GM13977 (cell line): ENCODE measurements at regions not wholly inside any gene's neighbourhood (a gene's known extent, or its start where the extent isn't known, plus 50 kb on each side); places are given as distances from the start of the nearest gene placed in this dataset.

Source experiments
- DNase-seq: peaks from one replicate; pipeline ENCODE4 v3.0.0; 2012; ENCODE audit warnings: low spot score
- in situ Hi-C: fragments of 300-500 bp; cut with MboI; formaldehyde crosslinking; loops from one replicate; pipeline ENCODE4 v1.12.0; 2022; ENCODE audit warnings: low sequenced_read_pairs, low pct_unique_long_range_greater_than_20kb, mixed read lengths, inconsistent platforms; ENCODE audit not compliant: unreplicated experiment
- TF ChIP-seq, protein P1 (sequence below): IDR thresholded peaks from 2 replicates; pipeline ENCODE4 v1.5.1; 2012; ENCODE audit warnings: mild to moderate bottlenecking, control low read depth; ENCODE audit not compliant: insufficient read depth; ENCODE audit errors: extremely low read depth, missing control alignments

DNA sequence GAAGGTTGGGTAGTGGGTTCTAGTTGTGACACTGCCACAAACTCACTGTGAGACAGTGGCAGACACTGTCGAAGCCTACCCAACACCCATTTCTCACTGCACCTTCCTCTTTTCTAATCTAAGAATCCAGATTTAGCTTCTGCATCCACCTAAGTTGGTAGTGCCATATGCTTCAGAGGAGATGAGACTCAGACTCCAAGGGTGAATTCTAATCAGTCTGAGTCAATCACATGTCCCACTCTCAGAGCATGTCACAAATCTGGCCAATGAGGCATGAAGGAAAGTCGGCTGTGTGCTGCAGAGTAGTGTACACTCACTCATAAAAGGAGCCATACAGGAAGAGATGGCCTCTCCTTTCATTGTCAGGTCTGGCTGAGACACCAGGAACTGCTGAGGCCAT is 102.1 kb upstream of the RAP1B start:
- DNase-seq, result no peak
- TF ChIP-seq, protein P1, sequence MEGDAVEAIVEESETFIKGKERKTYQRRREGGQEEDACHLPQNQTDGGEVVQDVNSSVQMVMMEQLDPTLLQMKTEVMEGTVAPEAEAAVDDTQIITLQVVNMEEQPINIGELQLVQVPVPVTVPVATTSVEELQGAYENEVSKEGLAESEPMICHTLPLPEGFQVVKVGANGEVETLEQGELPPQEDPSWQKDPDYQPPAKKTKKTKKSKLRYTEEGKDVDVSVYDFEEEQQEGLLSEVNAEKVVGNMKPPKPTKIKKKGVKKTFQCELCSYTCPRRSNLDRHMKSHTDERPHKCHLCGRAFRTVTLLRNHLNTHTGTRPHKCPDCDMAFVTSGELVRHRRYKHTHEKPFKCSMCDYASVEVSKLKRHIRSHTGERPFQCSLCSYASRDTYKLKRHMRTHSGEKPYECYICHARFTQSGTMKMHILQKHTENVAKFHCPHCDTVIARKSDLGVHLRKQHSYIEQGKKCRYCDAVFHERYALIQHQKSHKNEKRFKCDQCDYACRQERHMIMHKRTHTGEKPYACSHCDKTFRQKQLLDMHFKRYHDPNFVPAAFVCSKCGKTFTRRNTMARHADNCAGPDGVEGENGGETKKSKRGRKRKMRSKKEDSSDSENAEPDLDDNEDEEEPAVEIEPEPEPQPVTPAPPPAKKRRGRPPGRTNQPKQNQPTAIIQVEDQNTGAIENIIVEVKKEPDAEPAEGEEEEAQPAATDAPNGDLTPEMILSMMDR, result no peak
- in situ Hi-C loops, result no loop called here

DNA sequence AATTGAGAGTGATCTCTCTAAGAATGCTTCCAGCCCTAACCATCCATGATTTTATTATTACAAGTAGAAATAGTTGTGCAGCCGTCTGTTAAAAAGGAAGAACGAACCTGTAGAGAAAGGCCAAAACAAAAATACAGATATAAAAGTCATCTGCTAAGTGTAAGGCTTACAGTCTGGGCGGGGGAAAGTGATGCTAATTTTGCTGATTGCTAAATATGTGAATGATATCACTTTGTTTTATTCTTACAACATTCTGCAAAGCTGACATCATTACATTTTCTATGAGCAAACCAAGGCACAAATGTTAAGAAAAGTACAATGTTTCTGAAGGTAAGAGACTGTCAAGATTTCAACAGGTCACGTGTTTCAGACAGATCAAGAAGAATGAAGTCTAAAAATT is 101.5 kb upstream of the RAP1B start:
- no peak for DNase-seq
- in situ Hi-C loops, result no loop called here
- TF ChIP-seq, protein P1, result no peak

DNA sequence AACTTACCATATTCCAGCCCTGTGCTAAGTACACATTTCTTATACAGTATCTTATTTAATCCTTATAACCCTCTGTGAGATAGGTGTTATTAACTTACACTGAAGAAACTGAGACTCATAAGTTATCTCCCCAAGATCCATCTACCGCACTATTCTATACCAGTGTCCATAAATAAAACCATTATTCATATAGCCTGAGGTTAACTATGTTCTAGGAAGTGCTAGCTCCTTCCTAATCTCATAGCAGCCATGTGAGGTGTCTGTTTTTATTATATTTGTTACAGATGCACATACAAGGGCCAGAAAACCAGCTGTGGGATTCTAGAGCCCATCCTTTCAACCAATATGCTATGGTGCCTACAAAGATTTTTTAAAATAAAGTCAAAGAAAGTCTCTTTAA is 100.3 kb upstream of the RAP1B start:
- TF ChIP-seq, protein P1, result no peak
- in situ Hi-C loops, result no loop called here
- DNase-seq, result no peak

DNA sequence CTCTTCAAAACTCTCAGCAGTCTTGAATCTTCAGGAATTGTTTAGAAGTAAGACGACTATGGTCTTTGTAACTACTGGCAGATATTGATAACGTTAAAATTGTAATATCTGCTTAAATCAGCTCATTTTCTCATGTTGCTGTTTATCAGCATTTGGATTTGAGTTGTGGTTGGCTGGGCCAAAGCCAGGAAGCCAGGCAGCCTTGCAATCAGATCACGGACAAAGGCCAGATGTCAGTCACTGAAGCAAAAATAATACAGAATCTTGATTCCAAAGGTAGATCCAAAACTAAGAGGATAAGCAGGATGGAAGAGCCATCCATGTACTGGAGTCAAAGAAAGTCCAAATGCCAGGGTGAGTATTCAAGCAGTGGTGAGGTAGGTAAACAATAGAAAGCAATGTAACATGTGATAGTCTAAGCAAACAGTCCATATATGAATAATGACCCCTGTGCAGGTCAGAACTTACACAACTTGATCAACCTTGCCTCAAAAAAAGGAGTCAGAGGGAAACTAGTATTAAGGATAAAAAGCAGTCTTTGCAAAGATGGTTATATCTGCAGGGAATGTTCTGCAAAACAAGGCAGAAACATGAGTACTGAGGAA is 95.8 kb upstream of the RAP1B start:
- in situ Hi-C loops, result no loop called here
- no peak for DNase-seq
- TF ChIP-seq, protein P1, result no peak

DNA sequence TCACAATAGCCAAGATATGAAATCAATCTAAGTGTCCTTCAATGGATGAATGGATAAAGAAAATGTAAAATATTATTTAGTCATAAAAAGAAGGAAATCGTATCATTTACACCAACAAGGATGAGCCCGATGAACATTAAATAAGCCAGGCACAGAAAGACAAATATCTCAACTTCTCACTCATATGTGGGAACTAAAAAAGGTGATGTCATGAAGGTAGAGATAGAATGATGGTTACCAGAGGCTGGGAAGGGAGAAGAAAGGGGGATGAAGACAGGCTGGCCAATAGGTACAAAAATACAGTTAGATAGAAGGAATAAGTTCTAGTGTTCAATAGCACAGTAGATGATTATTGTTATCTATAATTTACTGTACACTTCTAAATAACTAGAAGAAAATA is 94.9 kb upstream of the RAP1B start:
- in situ Hi-C loops, result no loop called here
- DNase-seq, result no peak
- TF ChIP-seq, protein P1, result no peak

- TF ChIP-seq, protein P1, result no peak
- no peak for DNase-seq
- in situ Hi-C loops, result no loop called here
Measured at GRCh38 chr12:68521321-68521839, 89.3 kb upstream of the RAP1B start.
